ENCODE measurements at regions not wholly inside any gene's neighbourhood (a gene's known extent, or its start where the extent isn't known, plus 50 kb on each side); places are given as distances from the start of the nearest gene placed in this dataset.
"Not testable (repeated sequence)": the region's sequence is repeated elsewhere in the genome, so short reads cannot be mapped to it uniquely, and the experiment has no call there.

DNA sequence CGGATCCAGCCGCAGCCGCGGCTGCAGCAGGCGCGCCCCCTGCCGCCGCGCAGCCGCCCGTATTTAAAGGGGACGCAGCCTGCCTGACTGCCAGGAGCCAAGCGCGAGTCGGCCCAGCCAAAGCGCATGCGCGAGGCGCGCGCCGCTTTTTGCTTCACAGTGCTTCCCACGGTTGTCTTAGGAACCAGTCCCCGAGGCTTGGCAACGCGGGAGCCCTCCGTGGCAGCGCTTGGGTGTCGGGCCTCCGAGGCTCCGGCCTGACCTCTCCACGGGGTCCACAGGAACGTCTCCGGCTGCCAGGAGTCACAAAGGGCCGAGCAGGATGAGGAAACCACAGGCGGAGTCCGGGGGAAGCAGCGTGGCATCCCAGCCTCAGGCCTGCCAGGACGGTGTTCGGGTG is 689.3 kb downstream of the KCNJ18 start:
- TF ChIP-seq, protein P1, sequence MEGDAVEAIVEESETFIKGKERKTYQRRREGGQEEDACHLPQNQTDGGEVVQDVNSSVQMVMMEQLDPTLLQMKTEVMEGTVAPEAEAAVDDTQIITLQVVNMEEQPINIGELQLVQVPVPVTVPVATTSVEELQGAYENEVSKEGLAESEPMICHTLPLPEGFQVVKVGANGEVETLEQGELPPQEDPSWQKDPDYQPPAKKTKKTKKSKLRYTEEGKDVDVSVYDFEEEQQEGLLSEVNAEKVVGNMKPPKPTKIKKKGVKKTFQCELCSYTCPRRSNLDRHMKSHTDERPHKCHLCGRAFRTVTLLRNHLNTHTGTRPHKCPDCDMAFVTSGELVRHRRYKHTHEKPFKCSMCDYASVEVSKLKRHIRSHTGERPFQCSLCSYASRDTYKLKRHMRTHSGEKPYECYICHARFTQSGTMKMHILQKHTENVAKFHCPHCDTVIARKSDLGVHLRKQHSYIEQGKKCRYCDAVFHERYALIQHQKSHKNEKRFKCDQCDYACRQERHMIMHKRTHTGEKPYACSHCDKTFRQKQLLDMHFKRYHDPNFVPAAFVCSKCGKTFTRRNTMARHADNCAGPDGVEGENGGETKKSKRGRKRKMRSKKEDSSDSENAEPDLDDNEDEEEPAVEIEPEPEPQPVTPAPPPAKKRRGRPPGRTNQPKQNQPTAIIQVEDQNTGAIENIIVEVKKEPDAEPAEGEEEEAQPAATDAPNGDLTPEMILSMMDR (IDR thresholded peaks at IDR 0.05) = not testable (repeated sequence)
- not testable (repeated sequence) for TF ChIP-seq ZFX (IDR thresholded peaks at IDR 0.05; ENCODE audit: borderline replicate concordance)
